DMS53 treated with DMSO at 0.1 percent for 48 hours (cell line): ENCODE measurements at regions not wholly inside any gene's neighbourhood (a gene's known extent, or its start where the extent isn't known, plus 50 kb on each side); places are given as distances from the start of the nearest gene placed in this dataset.
"Not testable (repeated sequence)": the region's sequence is repeated elsewhere in the genome, so short reads cannot be mapped to it uniquely, and the experiment has no call there.

Experiments
- DNase-seq: peaks from one replicate; lab custom pipeline; 2025; ENCODE audit not compliant: unreplicated experiment; lab: John Stamatoyannopoulos, UW

DNA sequence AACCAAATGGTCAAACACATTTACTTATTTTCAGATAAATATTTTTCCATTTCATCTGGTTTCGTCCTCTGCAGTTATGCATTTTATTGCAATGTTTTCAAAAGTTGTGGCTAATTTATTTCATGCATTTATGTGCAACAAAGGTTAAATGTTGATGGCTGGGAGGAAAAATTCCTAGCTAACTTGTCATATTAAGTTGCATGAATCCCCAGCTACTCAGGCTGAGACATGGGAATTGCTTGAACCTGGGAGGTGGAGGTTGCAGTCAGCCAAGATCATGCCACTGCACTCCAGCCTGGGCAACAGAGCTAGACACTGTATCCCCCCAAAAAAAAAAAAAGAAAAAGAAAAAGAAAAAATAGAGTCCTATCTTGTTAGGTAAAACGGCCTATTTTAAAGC is 1862.4 kb upstream of the RAG2 start:
- DNase-seq = no peak

DNA sequence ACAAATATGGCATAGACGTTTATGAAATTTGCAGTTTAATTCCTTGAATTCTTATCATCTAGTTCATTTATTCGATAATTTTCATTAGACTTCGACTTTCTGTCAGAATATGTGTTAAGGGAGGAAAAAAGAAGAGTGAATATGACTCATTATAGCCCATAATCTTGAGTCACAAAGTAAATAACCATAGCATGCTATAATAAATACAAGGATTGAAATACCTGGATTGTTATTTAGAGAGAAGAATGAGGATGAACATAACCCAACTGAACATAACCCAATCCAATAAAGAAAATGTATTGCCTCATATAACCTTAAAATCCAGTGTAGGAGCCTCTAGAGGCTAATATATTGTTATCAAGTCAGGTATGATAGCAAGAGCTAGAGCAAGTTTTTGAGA is 1858.3 kb upstream of the RAG2 start:
- DNase-seq = peak; percentile 14

DNA sequence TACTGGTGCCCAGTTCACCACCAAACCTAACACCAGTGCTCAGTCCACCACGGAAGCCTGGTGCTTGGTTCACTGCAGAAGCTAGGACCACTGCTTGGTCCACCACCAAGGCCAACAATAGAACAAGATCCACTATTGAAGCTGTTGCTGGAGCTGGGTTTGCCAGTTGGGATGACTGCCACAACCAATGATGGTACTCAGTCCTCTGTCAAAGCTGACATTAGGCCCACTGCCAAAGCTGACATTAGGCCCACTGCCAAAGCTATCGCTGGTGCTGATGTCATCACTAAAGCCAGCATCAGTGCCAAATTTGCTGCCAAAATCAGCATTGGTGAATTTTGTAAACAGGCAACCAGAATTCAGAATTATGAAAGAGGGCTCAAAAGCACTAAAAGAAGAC is 1850.2 kb upstream of the RAG2 start:
- no peak for DNase-seq

DNA sequence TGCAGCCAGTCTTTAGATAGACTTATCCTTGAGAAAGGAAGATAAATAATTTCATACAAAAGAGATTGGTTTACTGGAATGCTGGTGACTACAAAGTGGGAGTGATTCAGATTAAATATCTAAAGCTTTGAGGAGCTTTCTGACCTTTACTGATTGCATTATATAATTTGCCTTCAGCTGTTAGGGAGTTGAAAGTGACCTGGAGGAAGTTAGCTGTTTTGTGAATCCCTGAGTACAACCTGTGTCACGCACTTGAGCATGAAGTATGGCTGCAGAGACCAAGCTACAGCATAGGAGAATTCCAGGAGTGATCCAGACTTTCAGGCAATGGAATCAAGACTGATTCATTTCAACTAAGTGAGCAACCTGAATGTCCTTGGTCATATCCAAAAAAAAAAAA is 1848.3 kb upstream of the RAG2 start:
- DNase-seq = no peak

DNA sequence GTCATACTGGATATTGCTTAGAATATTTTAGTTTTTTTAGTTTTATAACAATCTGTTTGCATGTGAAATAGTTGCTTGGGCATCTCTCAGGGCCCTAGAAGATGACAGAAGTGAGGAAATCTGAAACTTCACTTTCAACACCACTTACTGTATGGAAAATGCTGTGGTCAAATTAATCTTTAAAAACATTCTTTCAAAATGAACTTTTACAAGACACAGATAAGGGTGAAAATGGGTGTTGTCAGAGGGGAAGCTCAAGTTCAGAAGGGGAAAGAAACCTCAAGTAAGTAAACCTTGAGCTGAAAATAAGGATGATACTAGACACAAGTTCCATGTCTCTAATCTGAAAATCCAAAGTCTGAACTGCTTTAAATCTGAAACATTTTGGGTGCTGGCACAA is 1840.1 kb upstream of the RAG2 start:
- DNase-seq = no peak

DNA sequence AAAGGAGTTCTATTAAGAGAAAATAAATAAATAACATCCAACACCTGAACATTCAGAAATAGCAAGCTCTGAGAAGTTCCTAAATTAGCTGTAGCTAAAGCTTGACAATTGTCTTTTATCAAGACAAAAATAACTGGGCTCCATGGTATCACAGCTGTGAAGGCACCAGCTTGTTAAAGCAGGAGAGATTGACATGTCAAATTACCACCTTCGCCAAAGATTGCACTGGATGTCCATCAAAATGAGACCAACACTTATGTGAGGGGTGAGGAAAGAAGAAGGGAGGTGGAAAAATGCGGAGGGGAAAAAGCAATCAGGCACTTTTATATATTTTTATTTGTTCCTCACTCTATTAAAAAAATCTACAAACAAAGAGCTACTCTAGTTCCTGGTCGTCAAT is 1827.5 kb upstream of the RAG2 start:
- DNase-seq = no peak

DNA sequence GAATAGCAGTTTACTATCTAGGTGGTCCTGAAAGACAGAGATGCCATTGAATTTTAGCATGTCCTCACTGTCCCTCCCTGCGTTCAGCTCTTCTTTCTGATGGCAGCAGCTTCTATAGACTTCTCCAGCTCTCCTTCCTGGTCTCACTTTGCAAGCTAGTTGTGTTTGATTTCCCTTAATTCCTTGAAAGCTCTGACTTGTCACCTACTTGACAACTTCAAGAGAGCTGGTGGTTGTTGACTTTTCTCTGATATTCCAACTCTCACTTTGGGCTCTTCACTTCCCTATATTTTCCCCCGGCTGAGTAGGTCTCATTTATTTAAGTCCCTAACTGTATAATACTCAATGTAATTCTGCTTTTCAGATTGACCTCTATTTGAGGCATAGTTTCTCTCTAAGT is 1825.0 kb upstream of the RAG2 start:
- DNase-seq = no peak

DNA sequence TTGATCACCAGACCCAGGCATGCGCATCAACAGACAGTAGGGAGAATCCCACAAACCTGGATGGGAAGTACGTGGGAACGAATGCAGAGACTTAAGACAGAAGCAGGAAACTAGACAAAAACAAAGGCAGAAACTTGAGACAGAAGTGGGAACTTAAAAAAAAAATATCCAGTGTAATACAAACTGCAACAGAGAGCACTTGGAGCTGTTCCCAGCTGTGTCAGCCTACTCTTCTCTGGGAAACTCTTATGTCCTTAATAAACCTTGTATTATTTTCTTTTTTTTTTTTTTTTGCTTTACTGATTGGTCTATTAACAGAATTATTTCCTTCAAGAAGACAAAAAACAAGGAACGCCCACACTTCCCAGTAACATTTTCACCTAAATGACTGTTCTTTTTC is 1818.1 kb upstream of the RAG2 start:
- DNase-seq = no peak

DNA sequence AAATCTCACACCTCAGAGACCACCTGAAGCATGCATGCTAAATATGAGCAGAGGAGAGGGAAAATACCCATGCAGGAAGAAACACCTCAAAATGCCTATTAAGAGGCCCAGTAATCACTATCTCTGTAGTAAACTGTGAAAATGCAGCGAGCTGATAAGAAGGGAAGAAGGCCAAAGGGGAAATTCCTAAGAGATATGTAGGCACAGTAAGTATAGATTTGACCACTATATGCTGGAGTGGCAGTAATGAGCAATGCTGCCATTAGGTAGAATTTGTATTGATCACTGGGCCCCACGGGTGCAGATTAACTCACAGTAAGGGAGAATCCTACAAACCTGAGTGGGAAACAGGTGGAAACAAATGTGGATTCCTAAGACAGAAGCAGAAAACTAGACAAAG is 1813.1 kb upstream of the RAG2 start:
- no peak for DNase-seq

DNA sequence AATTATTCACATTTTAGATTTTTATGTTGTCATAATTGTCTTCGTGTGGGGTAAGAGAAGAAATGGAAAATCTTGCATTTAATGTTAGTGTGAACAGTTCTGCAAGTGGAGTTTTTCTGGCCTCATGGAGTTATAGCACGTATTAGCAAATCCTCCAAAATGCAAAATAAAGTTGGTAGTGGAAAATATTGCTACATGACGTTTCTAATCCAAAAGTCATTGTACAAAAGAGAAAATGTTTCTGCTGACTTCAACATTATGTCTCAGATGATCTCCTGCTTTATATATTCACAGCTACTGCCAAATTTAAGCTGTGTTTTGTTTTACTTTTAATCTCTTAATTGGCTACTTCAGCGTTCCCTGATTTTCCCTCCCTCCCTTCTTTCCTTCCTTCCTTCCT is 1804.0 kb upstream of the RAG2 start:
- DNase-seq = no peak

DNA sequence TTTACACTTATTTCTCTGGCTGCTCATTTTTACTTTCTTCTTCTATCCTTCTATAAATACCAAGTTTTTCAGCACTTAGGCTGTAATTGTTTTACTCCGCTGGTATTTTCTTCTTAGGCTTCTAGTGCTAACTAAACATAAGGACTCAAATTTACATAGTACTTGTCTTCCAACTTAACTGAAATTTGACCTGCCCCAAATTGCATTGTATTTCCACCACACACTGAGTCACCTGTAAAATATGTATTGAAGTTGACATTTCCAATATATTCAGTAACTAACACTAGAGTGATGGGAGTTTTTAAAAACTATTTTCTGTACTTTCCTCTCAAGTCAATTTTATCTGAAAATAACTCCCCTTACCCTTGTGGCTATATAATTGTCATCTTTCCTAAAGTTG is 1794.1 kb upstream of the RAG2 start:
- DNase-seq = no peak

DNA sequence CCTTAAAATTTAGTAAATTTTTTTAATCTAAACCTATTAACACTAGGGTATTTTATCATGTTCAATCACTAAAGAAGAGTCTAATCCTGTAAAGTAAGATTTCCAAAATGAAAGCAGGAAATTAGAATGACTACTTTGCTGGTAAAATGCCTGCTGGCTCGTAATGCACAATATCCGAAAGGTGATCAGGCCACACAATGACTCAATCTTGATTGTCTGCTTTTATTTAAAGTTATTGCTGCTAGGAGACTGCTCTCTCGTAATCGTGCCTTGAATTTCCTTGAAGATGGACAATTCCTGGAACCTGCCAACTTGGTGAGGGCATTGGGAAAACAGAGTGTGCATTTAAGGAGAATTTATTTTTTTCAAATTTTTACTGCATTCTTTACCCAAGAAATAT is 1786.5 kb upstream of the RAG2 start:
- no peak for DNase-seq

DNA sequence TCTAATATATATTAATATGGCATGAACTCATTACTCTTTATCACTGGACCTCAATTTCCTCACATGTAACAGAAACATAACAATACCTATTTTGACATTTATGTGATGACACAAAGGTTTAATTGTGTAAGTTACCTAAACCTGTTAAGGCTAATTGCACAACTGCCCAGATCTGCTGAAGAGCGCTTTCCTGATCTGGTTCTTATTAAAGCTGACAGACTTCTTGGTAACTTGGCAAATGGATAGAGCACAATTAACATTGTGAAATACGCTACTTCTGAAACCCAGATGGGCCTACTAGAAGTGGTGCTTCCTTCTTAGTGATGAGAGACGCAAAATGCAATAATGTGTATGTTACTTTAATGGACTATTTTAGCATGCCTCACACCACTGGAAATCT is 1767.2 kb upstream of the RAG2 start:
- DNase-seq = no peak

DNA sequence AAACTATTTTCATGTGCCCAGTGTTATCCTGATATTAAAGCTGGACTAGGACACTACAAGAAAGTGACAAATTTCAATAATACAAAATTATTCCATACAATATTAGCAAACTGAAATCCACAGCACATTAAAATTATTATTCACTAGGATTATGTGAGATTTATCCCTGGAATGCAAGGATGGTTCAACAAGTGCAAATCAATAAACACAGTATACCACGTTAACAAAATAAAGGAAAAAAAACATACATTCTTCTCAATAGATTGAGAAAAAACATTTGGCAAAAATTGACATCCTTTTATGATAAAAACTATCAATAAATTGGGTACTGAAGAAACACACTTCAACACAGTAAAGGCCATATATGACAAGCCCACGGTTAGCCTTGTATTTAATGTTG is 1758.2 kb upstream of the RAG2 start:
- no peak for DNase-seq

DNA sequence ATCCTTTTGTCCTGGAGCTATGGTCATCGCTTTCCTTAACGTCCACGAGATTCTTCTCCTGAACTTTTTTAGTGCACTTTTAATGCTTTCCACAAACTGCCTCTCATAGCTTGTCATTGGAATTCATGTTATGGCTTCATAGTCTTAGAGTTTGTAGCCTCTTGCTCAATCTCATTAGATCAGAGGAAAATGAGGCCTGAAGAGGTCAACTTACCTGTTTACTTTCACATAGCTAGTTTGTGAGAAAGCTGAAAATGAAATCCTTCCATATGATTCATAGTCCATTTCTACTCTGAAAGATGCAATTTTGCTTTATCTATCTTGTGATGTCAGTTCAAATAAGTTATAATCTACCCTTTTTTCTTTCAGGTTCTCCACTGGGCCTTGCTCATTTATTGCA is 1747.2 kb upstream of the RAG2 start:
- no peak for DNase-seq

DNA sequence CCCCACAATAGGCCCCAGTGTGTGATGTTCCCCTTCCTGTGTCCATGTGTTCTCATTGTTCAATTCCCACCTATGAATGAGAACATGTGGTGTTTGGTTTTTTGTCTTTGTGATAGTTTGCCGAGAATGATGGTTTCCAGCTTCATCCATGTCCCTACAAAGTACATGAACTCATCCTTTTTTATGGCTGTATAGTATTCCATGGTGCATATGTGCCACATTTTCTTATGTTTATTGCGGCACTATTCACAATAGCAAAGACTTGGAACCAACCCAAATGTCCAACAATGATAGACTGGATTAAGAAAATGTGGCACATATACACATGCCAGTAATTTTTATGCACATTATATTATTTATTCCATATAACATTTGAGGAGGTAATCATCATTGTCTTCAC is 1743.6 kb upstream of the RAG2 start:
- DNase-seq = not testable (repeated sequence)

DNA sequence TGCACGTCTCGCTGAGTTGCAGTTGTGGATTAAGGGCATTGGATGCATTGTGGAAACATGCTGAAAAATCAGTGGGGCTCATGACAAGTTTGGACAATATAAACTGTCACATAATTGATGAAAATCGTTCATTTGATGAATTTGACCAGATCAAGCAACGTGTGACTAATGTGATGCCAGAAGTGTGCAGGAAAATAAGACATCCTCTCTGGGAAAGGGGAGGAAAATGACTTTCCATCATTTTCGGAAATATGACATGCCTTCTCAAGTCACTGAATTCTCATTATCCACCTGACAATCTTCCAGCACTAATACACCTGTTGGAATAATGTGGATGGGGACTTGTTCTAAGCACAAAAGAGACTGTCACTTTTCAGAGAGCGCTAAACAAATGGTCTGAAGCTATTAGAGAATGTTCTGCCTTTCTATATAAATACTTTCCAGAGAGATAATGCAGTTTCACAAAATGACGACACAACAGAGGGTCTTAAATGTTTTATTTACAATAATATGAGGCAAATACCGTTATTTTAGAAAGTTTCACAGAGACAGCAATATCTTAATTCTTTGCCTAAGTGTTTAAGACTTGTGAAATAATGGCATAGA is 1741.9 kb upstream of the RAG2 start:
- DNase-seq = no peak

DNA sequence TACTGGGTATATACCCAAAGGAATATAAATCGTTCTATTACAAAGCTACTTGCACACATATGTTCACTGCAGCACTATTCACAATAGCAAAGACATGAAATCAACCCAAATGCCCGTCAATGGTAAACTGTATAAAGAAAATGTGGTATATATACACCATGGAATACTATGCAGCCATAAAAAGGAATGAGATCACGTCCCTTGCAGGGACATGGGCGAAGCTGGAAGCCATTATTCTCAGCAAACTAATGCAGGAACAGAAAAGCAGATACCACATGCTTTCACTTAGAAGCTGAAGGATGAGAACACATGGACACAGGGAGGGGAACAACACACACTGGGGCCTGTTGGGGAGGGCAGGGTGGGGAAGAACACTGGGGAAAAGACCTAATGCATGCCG is 1740.0 kb upstream of the RAG2 start:
- DNase-seq = not testable (repeated sequence)

DNA sequence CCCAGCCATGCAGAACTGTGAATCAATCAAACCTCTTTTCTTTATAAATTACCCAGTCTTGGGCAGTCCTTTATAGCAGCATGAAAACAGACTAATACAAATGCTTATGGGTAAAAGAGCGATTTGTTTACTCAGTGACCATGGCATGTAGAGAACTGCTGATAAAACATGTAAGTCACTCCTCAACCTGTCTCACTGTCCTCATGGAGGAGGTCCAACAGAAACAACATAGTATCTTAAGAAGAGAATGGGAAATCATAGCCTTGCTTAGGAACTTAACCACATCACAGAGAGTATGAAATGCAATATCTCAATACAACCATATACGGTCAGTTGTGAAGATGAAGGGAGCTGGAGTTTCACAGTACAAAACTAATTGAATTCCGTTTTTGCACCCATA is 1734.0 kb upstream of the RAG2 start:
- no peak for DNase-seq

DNA sequence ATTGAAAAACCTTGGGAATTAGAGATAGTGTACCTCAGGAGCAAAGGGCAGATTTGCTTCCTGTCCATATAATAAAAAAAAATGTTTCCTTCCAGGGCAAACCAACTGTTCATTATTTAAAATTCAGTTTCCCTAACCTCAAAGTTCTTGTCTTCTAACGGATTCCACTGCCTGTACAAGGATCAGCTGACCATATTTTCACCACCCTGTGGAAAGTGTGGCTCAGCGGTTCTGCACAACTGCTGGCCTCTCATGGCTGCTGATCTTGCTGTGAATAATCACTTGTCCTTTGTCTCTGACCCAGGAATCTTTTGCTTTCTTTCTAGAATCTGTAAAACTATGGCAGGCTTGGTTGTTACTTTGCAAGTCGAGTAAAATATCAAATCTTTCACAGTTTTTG is 1732.5 kb upstream of the RAG2 start:
- no peak for DNase-seq

DNA sequence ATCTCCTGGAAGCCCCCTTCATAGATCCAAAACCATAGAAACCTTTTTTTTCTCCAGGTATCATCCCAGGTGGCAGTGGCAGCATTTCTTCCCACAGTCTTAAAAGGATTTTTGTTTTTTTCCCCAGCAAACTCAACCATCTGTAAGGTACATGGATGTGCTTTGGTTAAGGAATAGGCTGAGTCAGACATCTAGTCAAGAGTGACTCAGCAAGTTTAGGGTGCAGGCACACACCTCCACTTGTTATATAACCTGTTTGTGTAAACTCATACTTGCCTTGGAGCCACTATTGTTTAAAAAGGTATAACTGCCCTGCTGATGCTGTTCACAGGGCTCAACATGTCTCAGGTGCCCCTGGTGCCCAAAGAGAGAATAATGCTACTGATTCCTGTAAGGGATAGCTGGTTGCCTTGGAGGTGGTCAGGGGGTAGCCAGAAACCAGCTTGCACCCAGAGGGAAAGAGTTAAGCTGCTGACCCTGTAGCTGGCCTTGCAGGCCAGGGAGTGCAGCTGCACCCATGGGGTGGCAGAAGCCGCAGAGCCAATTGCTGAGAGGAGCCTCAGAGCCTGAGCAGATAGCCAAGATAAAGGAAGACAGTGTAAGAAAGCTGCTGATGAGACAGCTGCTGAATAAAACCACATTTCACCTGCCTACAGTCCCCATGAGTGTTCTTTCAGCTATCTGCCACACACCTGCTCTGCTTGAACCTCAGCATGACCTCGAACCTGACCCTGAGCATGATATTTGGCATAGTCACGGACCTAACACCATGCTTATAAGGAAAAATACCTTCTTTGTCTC is 1726.1 kb upstream of the RAG2 start:
- no peak for DNase-seq

DNA sequence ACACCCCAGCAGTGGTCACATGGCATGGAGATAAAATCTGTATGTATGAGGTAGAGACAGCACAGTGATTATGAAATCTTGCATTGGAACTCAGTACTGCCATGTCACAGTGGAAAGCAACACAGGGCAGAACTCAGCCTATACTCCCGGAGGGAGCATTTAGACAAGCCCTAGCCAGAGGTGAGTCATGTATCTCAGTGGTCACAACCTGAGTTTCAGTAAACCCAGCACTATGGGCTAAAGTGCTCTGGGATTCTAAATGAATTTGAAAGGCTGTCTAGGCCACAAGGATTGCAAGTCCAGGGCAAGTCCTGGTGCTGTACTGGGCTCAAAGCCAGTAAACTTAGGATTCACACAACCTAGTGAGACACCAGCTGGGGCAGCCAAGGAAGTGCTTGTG is 1717.1 kb upstream of the RAG2 start:
- no peak for DNase-seq

DNA sequence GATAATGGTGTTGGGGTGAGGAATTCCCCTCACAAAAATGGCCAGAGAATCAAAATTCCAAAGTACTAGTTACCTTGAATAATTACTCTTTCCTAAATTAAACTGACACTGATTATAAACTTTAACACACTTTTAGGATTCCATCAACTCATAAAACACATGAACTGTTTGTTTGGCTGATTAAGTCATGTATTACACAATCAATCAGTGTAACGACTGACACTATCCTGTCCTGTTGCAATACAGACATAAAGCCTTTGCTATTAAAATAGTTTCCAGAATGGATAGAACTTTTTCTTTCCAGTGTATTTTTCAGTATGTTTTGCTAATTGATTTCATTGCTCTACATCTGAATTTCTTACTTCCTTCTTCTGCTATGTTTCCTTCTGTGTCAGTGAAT is 1709.4 kb upstream of the RAG2 start:
- DNase-seq = no peak
